NCI-H524 treated with DMSO at 0.1 percent for 48 hours (cell line): ENCODE measurements at regions not wholly inside any gene's neighbourhood (a gene's known extent, or its start where the extent isn't known, plus 50 kb on each side); places are given as distances from the start of the nearest gene placed in this dataset.
"Not testable (repeated sequence)": the region's sequence is repeated elsewhere in the genome, so short reads cannot be mapped to it uniquely, and the experiment has no call there.

Experiments
- DNase-seq: peaks from one replicate; lab custom pipeline; 2025; lab: John Stamatoyannopoulos, UW

DNA sequence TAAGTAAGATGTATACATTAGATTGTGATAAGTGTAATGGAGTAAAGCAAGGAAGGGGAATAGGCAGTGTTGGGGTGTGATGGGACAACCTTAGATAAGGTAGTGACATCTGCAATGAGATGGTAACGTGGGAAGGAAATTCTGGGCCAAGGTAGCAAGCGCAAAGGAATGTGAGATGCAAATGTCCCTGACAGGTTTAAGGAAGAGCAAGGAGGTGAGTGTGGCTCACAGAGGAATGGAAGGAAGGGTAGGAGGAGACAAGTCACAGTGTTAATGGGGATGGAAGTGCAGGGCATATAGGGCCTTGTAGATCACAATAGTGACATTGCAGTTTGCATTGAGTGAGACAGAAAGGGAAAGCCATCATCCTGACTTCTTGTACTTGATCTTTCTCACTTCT lies 170.9 kb upstream of the FAM98A start:
- DNase-seq: no peak

DNA sequence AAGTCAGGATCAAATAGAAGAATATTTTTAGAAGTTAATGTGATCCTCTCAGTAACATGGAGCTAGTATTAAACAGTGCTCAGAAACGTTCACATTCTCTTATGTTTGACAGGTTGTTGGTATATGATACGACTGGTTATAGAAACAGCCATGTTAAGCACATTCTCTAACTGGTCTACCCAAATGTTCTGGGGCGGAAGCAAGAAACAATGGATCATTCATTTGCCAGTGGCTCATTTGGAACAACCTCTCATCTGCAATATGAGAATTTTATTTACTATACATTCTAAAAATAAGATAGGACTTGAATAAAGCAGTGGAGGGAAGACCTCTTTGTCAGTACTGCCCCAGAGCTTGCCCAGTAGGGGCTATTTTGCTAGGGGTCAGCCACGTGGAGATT lies 167.1 kb upstream of the FAM98A start:
- no peak for DNase-seq

DNA sequence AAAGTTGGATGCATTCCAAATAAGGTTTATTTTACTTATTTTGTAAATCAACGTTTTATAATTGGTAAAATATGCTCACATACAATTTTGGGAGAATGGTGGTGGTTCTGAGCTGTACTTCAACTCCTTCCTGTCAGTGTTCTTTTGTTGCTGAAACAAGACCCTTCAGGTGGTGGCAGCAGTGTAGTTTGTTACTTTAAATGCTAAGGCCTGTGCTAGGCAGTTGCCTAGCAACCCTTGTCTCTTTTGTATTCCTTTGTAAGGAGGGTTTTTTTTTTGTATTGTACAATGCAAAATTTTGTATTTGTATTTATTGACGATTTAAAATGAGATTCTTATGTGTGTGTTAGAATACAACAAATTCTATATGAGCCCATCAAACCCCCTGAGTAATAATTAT lies 166.0 kb upstream of the FAM98A start:
- DNase-seq: no peak

DNA sequence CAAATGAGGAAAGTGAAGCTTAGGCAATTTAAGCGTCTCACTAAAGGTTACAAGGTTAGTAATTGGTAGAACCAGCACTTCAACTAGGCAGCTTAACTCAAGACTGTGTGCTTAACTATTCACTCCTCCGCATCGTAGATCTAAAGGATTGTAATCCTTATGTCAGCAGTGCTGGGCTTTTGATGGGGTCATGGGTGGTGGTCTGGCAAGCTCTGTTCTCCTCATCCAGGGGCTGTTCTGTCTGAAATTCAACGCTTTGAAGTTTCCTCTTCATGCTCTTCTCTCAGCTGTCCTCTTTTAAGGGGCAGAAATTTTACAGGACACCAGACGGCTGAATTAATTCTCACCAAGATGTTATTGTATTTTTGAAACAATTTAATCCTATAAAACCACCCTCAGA lies 165.5 kb upstream of the FAM98A start:
- DNase-seq: no peak

DNA sequence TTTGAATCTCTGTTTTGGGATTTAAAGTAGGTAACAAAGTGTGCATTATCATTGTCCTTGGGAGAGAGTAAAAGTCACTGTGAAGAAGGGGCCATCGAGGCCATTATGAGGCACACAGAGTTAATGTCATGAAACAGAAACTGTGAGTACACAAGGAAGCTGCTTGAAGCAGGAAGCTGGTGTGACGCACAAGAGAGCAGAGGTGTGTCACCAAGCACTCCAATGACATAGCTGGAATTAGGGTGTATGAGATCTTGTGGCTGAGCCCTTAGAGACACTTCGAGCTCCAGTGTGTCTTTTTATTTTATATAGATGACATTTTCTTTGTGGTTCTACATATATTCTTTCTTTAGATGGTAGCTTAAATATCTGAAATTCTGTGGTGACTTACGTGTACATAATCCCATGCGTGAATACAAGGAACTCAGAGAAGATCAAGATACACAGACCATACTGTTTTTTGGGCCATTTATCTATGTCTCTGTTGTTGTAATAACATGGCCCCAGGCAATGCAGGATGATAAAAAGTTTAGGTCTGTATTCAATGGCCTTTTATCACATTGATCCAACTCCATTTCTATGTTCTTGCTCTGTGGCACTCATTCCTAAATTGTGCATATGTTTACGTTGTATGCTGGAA lies 164.7 kb upstream of the FAM98A start:
- no peak for DNase-seq

DNA sequence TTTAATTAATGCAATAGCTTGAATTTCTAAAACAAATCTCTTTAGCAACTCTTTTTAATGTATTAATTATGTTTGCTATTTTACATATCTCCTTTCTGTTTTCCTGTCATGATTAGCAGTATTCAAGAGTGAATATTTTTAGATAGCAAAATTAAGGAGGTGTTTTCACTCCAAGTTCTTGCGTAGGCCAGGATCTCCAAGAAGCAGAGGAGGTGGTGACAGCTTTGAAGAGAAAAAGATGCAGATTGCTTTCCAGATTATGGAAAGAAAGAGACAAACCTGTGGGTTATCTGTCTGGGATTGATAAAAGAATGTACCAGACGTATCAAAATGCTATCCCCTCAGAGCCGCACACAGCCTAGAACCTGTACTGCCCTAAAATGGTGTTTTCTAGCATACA lies 163.5 kb upstream of the FAM98A start:
- no peak for DNase-seq

DNA sequence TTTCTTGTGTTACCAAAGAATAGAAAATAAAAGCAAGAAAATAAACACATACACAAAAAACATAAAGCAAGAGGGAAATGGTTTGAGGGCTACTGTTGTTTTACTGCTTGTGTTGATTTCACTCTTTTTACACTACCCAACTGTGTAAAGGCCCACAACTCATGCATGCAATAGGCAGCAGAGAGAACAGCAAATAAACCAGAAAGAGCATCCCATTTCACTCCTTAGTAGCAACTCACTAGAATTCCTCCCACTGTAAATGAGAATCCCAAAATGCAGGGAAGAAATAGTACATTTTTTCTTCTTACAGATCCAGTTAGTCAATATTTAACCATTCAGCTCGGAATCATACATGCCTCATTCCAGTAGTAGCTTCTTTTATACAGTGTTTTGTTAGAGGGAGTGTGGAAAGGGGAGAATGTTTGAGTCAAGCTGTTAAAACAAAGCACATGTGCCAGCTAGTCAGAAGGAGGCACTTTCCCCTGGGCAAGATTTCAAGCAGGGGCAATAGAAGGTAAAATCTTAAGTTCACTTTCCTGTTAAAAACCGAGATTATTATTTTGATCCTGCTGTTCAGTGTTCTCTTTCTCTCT lies 147.2 kb upstream of the FAM98A start:
- DNase-seq: no peak

DNA sequence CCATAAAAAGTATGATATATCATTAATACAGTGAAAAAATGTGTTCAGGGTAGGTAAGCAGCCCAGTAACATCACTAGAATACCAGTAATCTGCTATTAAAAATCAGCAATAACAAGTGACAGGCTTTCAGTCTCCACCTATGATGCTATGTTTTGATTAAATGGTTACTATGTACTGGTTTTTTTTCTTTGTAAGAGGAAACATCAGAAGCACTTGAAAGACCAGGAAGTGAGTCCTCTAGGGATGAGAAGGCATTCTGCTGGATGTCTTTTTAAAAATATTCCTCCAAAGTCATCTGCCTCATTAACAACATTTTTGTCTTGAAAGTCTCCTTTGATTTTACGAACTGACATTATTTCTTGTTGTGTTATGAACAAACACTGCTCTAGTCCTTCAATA lies 136.0 kb upstream of the FAM98A start:
- no peak for DNase-seq

DNA sequence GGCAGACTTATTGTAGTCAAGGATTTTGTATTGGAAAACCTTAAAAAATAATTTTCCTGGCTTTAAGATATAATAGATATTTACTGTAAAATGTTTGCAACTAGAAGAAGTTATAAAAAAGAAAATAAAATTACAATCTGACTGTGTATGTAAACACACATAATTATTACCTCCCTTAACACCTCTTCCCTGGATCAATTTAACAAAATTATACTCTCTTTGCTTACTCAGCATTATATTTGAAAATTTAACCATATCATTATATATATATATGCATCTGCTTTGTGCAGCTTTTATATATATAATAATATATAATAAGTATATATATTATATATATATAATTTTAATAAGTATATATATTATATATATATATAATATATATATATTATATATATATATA lies 131.7 kb upstream of the FAM98A start:
- DNase-seq: no peak

DNA sequence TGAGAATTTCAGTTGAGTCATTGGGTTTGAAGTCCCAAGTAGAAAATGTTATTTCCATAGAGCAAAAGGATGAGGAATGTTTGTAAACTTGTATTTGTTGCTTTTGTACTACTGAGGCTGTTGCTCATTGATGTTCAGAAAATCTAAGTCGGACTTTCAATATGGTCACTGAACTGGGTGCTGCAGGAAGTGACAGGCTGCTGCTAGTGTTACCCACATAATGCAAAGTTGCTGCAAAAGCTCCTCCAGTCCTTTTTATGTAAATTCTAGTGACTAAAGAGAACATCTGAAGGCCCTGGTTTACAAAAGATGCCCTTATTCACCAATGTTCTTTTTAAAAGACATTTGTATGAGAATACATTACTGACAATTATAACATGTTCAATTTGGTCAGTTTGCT lies 131.1 kb upstream of the FAM98A start:
- no peak for DNase-seq

DNA sequence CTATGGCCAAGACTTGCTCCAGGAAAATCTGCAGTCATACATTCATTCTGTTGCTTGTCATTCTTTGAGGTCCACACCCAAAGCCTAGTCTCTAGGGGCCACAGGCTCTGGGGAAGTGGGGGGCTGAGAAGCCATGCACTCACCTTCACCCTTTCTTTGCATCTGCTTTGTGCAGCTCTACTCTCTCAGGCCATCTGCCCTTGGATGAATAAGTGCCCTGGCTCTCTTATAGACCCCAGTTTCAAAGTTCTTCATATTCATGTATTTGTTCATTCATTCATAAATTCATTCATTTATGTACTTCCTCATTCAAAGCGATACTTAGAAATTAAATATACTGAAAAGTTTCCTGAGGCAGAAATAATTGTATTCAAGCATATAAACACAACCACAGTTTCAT lies 130.3 kb upstream of the FAM98A start:
- no peak for DNase-seq

DNA sequence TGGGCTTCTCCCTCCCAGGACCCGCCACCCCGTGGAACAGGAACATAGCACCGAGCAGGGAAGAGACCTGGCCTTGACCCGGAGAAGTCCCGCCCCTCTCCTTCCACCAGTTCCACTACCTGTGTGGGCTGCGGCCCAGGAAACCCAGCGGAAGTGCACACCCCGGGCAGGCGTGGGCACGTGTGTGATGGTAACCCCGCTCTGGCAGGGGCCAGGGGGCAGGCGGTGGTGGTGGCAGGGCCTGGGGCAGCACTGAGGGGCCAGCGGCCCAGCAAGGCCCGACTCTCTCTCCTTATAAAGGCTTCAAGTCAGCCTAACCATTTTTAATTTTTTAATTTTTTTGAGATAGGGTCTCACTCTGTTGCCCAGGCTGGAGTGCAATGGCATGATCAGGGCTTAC lies 129.0 kb upstream of the FAM98A start:
- no peak for DNase-seq

DNA sequence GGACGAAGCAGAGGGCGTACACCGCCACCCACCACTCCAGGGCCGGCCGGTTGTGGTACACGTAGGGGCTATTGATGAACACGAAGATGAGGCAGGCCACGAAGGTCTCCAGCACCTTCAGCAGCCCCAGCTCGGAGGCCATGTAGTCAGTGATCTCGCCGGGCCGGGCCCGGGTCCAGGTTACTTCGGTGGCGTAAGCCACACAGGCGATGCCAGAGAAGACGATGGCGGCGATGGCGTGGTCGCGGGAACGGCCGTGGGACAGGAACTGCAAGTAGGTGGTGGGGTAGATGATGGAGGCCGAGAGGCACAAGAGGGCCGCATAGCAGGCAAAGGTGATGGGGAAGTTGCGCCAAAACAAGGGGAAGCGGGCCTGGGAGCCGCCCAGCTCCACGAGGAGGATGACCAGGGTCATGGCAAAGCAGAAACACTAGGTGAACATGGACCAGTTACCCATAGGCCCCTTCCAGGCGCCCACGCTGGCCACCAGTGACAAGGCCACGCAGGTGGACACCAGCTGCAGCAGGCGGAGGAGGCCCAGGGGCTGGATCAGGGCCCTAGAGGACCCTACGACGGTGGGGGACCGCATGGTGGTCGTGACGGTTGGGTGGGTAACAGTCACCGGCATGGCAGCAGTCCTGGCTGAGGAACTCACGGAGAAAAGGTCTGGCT lies 128.4 kb upstream of the FAM98A start:
- DNase-seq: no peak

DNA sequence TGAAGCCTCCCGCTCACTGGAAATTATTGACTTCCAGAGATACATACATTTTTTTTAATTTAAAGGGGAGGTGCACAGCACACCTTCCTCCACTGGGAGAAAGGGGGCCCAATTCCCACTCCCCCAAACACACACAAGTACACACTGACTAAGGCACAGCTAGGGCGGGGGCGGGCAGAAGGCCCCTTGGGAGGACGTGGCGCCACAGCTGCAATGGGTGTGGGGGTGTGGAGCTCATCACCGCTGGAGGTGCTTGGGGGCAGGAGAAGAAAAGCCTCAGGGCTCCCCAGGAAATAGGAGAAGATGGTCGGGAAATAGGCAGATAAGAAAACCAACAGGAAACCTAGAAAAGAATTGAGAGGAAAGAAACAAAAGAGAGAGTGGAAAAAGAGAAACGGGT lies 127.3 kb upstream of the FAM98A start:
- no peak for DNase-seq

DNA sequence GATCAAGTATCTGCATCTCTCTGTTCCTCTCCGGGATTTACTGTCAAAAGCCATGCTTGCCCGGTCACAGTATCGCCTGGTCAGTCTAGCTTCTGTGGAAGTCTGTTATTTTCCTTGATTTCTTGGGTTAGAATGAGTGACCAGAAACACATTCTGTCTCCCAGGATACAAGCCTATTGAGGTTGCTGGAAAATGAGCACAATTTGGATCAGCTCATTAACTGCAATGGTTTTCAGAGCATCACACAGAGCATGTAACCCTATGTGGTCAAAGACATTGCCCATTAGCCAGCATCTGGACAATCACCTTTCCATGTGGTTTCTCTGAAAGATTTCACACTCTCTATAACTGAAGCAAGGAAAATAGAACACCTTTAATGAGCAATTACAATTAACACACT lies 124.2 kb upstream of the FAM98A start:
- no peak for DNase-seq

DNA sequence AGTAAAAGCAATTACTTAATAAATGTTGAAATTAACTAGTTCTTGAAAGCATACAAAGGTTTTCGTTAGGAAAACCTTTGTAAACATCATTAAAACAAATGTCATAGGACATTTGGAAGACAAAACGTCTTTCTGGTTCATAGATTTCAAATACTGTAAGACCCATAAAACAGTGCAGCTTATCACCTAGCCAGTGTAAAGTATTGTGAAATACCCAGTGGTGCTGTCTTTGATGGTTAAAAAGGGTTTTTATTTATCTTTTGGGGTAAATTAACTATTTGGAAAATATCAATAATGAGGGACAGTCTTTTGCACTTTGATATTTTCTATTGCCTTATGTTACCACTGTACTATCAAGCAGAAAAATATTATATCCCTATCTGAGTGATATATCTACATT lies 120.0 kb upstream of the FAM98A start:
- no peak for DNase-seq

DNA sequence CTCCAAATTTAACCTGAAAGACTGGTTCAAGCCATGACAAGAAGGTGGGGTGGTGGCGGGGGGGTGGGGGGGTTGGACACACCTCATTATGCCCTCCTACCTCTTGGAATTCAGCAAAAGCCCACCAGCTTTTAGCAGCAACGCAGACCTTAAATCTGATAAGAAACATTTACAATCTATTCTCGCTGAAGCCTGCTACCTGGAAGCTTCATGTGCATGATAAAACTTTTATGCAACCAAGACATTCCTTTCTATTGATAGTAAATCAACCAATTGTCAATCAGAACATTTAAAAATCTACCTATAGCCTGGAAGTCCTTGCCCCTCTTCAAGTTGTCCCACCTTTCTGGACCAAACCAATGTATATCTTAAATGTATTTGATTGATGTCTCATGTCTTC lies 113.6 kb upstream of the FAM98A start:
- no peak for DNase-seq

DNA sequence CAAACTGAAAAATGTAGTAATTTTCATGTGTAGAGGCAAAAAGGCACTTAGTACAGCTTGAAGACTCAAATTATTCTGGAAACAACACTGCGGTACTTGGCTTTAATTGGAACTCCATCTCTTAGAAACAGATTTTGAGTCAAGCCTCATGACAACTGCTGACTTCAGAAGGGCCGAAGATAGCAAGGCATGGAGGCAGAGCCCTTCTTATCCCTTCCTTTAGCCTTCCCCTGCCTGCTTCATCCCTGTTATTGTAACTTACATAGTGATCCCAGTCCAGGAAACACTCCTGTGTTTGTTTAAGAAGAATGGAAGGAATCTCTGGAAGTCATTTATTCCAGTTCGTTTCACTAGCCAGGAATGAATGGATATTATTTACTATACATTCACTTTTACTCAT lies 110.9 kb upstream of the FAM98A start:
- no peak for DNase-seq

DNA sequence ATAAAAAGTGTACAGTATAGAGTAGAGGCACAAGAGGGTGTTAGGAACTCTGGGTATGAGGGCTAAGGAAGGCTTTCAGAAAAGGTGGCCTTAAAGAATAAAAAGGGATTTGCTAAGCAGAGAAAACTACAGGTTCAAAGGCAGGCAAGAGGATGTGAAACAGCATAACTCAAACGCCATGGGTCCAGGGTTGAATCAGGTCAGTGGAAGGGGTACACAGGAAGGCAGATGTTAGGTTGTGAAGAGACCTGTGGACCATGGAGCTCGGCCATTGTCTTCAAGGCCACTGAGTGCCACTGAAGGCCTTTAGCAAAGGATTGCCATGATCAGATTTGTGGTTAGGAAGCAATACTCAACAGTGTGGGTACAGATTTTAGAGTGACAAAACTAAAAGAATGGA lies 108.2 kb upstream of the FAM98A start:
- no peak for DNase-seq

DNA sequence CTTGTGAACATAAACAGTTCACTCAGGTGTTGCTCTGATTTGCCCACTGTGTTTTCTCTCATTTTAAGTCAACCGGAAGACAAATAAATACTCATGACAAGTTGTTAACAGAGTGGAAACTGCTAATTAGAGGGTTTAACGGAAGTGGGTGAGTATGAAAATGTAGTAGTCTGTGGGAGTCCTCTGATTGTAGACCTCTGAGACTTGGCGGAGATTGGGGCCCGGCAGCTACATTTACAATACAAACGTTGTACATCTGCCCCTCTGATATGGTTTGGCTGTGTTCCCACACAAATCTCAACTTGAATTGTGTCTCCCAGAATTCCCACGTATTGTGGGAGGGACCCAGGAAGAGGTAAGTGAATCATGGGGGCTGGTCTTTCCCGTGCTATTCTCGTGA lies 107.3 kb upstream of the FAM98A start:
- DNase-seq: no peak

DNA sequence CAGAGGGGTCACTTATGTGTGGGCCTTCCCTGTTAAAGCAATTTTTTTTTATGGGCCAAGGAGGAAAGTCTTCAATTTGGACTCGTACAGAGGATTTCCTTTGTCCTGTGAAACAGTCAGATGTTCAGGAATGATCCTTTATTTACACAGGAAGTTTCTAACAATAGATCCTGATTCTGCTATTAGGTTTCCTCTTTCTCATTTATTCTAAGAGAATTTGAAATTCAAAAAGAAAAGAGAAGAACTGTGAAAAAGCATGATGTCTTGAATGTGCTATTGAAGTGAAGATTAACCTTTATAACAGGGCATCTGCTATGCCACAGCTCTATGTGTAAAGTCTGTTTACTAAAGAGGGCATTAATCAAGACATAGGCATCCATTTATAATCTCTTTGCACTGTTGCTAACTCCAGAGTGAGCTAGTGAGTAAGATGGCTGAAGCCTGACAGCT lies 105.3 kb upstream of the FAM98A start:
- DNase-seq: no peak

DNA sequence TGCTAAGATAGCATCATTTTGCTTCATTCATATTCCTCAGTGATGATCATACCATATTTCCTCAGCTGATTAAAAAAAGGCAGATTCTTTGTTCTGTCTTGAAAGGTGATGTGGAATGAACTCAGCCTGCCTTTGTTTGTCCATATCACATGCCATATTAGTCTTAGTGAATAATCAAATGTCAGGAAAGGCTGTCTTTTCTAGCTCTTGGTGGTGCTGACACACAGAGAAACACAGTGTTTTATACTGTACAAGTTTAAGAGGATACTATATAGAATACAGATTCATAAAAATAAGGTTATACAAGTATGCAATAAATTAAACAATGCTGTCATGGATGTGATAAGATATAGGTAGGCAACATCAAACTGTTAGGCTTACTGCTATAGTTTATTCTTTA lies 97.1 kb upstream of the FAM98A start:
- no peak for DNase-seq

DNA sequence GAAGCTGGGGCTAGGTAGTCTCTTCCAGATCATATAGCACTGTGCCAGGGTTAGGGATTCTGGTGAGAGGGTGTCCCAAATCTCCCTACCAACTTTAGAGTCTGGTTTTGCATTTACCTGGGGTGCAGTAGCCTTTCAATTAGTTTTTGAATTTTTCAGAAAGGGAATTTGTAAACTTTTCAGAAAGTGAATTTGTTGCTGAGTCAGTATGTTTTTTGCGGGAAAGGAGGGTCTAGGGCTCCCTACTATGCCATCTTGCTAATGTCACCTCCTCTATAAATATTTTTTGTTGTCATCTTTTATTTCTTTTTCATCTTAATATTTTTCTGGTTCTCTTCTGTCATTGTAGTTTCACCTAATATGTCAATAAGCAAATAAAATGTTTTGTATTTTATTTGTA lies 95.8 kb upstream of the FAM98A start:
- DNase-seq: no peak

DNA sequence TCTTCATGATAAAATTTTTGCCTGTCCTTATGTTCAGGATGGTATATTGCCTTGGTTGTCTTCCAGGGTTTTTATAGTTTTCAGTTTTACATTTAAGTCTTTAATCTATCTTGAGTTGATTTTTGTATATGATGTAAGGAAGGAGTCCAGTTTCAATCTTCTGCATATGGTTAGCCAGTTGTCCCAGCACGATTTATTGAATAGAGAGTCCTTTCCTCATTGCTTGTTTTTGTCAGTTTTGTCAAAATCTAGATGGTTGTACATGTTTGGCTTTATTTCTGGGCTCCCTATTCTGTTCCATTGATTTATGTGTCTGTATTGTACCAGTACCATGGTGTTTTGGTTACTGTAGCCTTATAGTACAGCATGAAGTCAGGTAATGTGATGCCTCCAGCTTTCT lies 91.6 kb upstream of the FAM98A start:
- not testable (repeated sequence) for DNase-seq
